ENCODE measurements at regions not wholly inside any gene's neighbourhood (a gene's known extent, or its start where the extent isn't known, plus 50 kb on each side); places are given as distances from the start of the nearest gene placed in this dataset.
"Not testable (repeated sequence)": the region's sequence is repeated elsewhere in the genome, so short reads cannot be mapped to it uniquely, and the experiment has no call there.

- no peak overlapping the region for H2AFZ ChIP-seq (ENCODE audit: low read length)
- TF ChIP-seq CTCF (IDR thresholded peaks at IDR 0.05; ENCODE audit: low read length) (no peak), EZH2phosphoT487 (IDR thresholded peaks at IDR 0.05; ENCODE audit: low read length) (no peak)
- no peak overlapping the region for H3K4me3 ChIP-seq (ENCODE audit: low read length)
- no peaks in the 10 kb centered on the region for H3F3A ChIP-seq (ENCODE audit: insufficient read depth, low read length)
- no peaks in the 10 kb centered on the region for H4K20me1 ChIP-seq (ENCODE audit: insufficient read depth, low read length)
- no peak overlapping the region for H3K4me2 ChIP-seq (ENCODE audit: low read depth, low read length)
- no peaks in the 10 kb centered on the region for H3K4me1 ChIP-seq (ENCODE audit: low read length)
- no peaks in the 10 kb centered on the region for H3K36me3 ChIP-seq (replicated peaks; ENCODE audit: insufficient read depth, low read length)
- no peak for DNase-seq
- no peaks in the 10 kb centered on the region for H3K79me2 ChIP-seq (ENCODE audit: low read length)
- no peaks in the 10 kb centered on the region for H3K9me3 ChIP-seq (replicated peaks; ENCODE audit: insufficient read depth, low read length)
- no peak overlapping the region for H3K27ac ChIP-seq (ENCODE audit: low read length)
- H3K9me2 ChIP-seq (replicated peaks; ENCODE audit: insufficient read depth, low read length), result no peaks in the 10 kb centered on the region
- no peaks in the 10 kb centered on the region for H3K27me3 ChIP-seq (replicated peaks; ENCODE audit: insufficient read depth, low read length)
- no peak overlapping the region for H3K9ac ChIP-seq (ENCODE audit: low read length)
Measured at GRCh38 chr16:16938980-16939379, 531.8 kb downstream of the XYLT1 start.

GRCh38 chr16:16940351-16940750 lies 530.4 kb downstream of the XYLT1 start:
- Histone ChIP-seq H3K27ac (ENCODE audit: low read length) (no peak overlapping the region), H3K36me3 (replicated peaks; ENCODE audit: insufficient read depth, low read length) (no peaks in the 10 kb centered on the region), H3K9me3 (replicated peaks; ENCODE audit: insufficient read depth, low read length) (no peaks in the 10 kb centered on the region), H3K4me3 (ENCODE audit: low read length) (no peak overlapping the region), H3K4me1 (ENCODE audit: low read length) (no peaks in the 10 kb centered on the region), H3F3A (ENCODE audit: insufficient read depth, low read length) (no peaks in the 10 kb centered on the region), H3K9ac (ENCODE audit: low read length) (no peak overlapping the region), H3K4me2 (ENCODE audit: low read depth, low read length) (no peak overlapping the region), H3K79me2 (ENCODE audit: low read length) (no peaks in the 10 kb centered on the region), H2AFZ (ENCODE audit: low read length) (no peak overlapping the region), H3K27me3 (replicated peaks; ENCODE audit: insufficient read depth, low read length) (no peaks in the 10 kb centered on the region), H3K9me2 (replicated peaks; ENCODE audit: insufficient read depth, low read length) (no peaks in the 10 kb centered on the region), H4K20me1 (ENCODE audit: insufficient read depth, low read length) (no peaks in the 10 kb centered on the region)
- DNase-seq, result no peak
- TF ChIP-seq CTCF (IDR thresholded peaks at IDR 0.05; ENCODE audit: low read length), result no peak
- TF ChIP-seq EZH2 (optimal IDR thresholded peaks at IDR 0.05; ENCODE audit: low read depth, low read length), result no peak
- no peak for TF ChIP-seq EZH2phosphoT487 (IDR thresholded peaks at IDR 0.05; ENCODE audit: low read length)

DNA sequence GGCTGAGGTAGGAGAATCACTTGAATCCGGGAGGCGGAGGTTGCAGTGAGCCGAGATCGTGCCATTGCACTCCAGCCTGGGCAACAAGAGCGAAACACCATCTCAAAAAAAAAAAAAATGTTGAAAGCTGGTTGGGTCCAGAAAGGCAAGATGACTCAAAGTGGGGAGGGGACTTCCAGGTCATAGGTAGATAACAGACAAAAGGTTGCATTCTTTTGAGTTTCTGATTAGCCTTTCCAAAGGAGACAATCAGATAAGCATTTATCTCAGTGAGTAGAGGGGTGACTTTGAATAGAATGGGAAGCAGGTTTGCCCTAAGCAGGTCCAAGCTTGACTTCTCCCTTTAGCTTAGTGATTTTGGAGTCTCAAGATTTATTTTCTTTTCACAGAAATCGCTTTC lies 527.9 kb downstream of the XYLT1 start:
- H3K4me3 ChIP-seq (ENCODE audit: low read length); H3K36me3 ChIP-seq (replicated peaks; ENCODE audit: insufficient read depth, low read length); H3K9ac ChIP-seq (ENCODE audit: low read length); H3K27me3 ChIP-seq (replicated peaks; ENCODE audit: insufficient read depth, low read length); H3K79me2 ChIP-seq (ENCODE audit: low read length); H3K9me2 ChIP-seq (replicated peaks; ENCODE audit: insufficient read depth, low read length); H3K27ac ChIP-seq (ENCODE audit: low read length); H4K20me1 ChIP-seq (ENCODE audit: insufficient read depth, low read length); H3K9me3 ChIP-seq (replicated peaks; ENCODE audit: insufficient read depth, low read length); H3K4me1 ChIP-seq (ENCODE audit: low read length); DNase-seq; H3F3A ChIP-seq (ENCODE audit: insufficient read depth, low read length); H2AFZ ChIP-seq (ENCODE audit: low read length); H3K4me2 ChIP-seq (ENCODE audit: low read depth, low read length): not testable (repeated sequence)

DNA sequence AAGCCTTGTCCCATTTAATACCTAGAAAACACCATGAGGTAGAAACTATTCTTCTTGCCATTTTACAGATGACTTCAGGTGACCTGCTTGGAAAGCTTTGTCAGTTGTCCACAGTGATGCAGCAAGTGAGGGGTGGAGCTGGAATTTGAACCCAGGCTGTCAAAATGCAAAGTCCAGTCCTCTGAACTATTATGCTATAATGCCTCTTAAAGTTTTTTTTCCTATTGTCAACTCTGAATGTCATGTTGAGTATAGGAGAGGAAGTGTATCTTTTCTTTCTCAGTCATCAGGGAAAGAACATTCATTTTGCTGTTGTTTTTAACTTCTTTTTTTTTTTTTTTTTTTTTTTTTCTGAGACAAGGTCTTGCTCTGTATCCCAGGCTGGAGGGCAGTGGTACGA lies 525.6 kb downstream of the XYLT1 start:
- H2AFZ ChIP-seq (ENCODE audit: low read length), result no peak overlapping the region
- H4K20me1 ChIP-seq (ENCODE audit: insufficient read depth, low read length), result no peaks in the 10 kb centered on the region
- H3K36me3 ChIP-seq (replicated peaks; ENCODE audit: insufficient read depth, low read length), result no peaks in the 10 kb centered on the region
- TF ChIP-seq EZH2 (optimal IDR thresholded peaks at IDR 0.05; ENCODE audit: low read depth, low read length), result no peak
- TF ChIP-seq CTCF (IDR thresholded peaks at IDR 0.05; ENCODE audit: low read length), result no peak
- TF ChIP-seq EZH2phosphoT487 (IDR thresholded peaks at IDR 0.05; ENCODE audit: low read length), result no peak
- H3K4me2 ChIP-seq (ENCODE audit: low read depth, low read length), result no peak overlapping the region
- H3K9me2 ChIP-seq (replicated peaks; ENCODE audit: insufficient read depth, low read length), result no peaks in the 10 kb centered on the region
- no peak overlapping the region for H3K4me3 ChIP-seq (ENCODE audit: low read length)
- H3K27me3 ChIP-seq (replicated peaks; ENCODE audit: insufficient read depth, low read length), result no peaks in the 10 kb centered on the region
- H3F3A ChIP-seq (ENCODE audit: insufficient read depth, low read length), result no peaks in the 10 kb centered on the region
- H3K9me3 ChIP-seq (replicated peaks; ENCODE audit: insufficient read depth, low read length), result no peaks in the 10 kb centered on the region
- no peaks in the 10 kb centered on the region for H3K4me1 ChIP-seq (ENCODE audit: low read length)
- H3K27ac ChIP-seq (ENCODE audit: low read length), result no peak overlapping the region
- no peak overlapping the region for H3K9ac ChIP-seq (ENCODE audit: low read length)
- DNase-seq, result no peak
- no peaks in the 10 kb centered on the region for H3K79me2 ChIP-seq (ENCODE audit: low read length)
